ENCODE measurements at regions not wholly inside any gene's neighbourhood (a gene's known extent, or its start where the extent isn't known, plus 50 kb on each side); places are given as distances from the start of the nearest gene placed in this dataset.

GRCh38 chr10:58019863-58020537, 247.7 kb downstream of the IPMK start:
- no peak for DNase-seq (ENCODE audit: low read depth)
- no peak for TF ChIP-seq CTCF (IDR thresholded peaks at IDR 0.05; ENCODE audit: low read length, missing control alignments)
- no peak overlapping the region for H3K4me3 ChIP-seq (replicated peaks; ENCODE audit: low read depth, low read length)

GRCh38 chr10:58017719-58018367, 249.9 kb downstream of the IPMK start:
- DNase-seq (ENCODE audit: low read depth) = peak; percentile 85
- peak; percentile 37 for TF ChIP-seq CTCF (IDR thresholded peaks at IDR 0.05; ENCODE audit: low read length, missing control alignments)
- no peak overlapping the region for H3K4me3 ChIP-seq (replicated peaks; ENCODE audit: low read depth, low read length)

- H3K4me3 ChIP-seq (replicated peaks; ENCODE audit: low read depth, low read length) = no peak overlapping the region
- TF ChIP-seq CTCF (IDR thresholded peaks at IDR 0.05; ENCODE audit: low read length, missing control alignments) = no peak
- no peak for DNase-seq (ENCODE audit: low read depth)
Observed at GRCh38 chr10:58016614-58017013, 251.1 kb downstream of the IPMK start.

- H3K4me3 ChIP-seq (replicated peaks; ENCODE audit: low read depth, low read length) = no peak overlapping the region
- no peak for DNase-seq (ENCODE audit: low read depth)
- TF ChIP-seq CTCF (IDR thresholded peaks at IDR 0.05; ENCODE audit: low read length, missing control alignments) = no peak
Observed at GRCh38 chr10:58014436-58014835, 253.3 kb downstream of the IPMK start.

- TF ChIP-seq CTCF (IDR thresholded peaks at IDR 0.05; ENCODE audit: low read length, missing control alignments) = no peak
- DNase-seq (ENCODE audit: low read depth) = no peak
Observed at GRCh38 chr10:58013406-58013805, 254.3 kb downstream of the IPMK start.

GRCh38 chr10:58010073-58010702, 257.5 kb downstream of the IPMK start:
- no peak for DNase-seq (ENCODE audit: low read depth)
- no peak overlapping the region for H3K4me3 ChIP-seq (replicated peaks; ENCODE audit: low read depth, low read length)
- no peak for TF ChIP-seq CTCF (IDR thresholded peaks at IDR 0.05; ENCODE audit: low read length, missing control alignments)

More at GRCh38 chr10:58013406-58013805, 254.3 kb downstream of the IPMK start:
- no peak overlapping the region for H3K4me3 ChIP-seq (replicated peaks; ENCODE audit: low read depth, low read length)
